Mesothelial cell of epicardium (in vitro differentiated cells): ENCODE measurements at regions not wholly inside any gene's neighbourhood (a gene's known extent, or its start where the extent isn't known, plus 50 kb on each side); places are given as distances from the start of the nearest gene placed in this dataset.

Source experiments
- DNase-seq, 2 experiments: peaks; one replicate each; pipeline ENCODE4 v3.0.0; 2021; ENCODE audit warnings: low spot score in 2 of 2; ENCODE audit not compliant: unreplicated experiment in 2 of 2
- H3K27ac Mint-ChIP-seq: 2 replicates; pipeline ENCODE4 v1.8.0; 2021; ENCODE audit warnings: mixed read lengths
- H3K27me3 Mint-ChIP-seq: 2 replicates; pipeline ENCODE4 v1.8.0; 2021; ENCODE audit warnings: low read depth, mixed read lengths
- H3K36me3 Mint-ChIP-seq: 2 replicates; pipeline ENCODE4 v1.8.0; 2021; ENCODE audit warnings: mixed read lengths
- H3K4me1 Mint-ChIP-seq: 2 replicates; pipeline ENCODE4 v1.8.0; 2021; ENCODE audit warnings: mixed read lengths
- H3K4me3 Mint-ChIP-seq: 2 replicates; pipeline ENCODE4 v1.8.0; 2021; ENCODE audit warnings: mild to moderate bottlenecking, moderate library complexity, mixed read lengths
- H3K9me3 Mint-ChIP-seq: 2 replicates; pipeline ENCODE4 v1.8.0; 2021; ENCODE audit warnings: mixed read lengths
- CTCF ChIP-seq: fragments of 200-600 bp; sonication (generic); IDR thresholded peaks from one replicate; pipeline ENCODE4 v1.5.0; 2021; ENCODE audit warnings: antibody characterized with exemption; ENCODE audit not compliant: unreplicated experiment

- DNase-seq: no peak
- H3K27me3 Mint-ChIP-seq: no peaks in the 10 kb centered on the region
- no peaks in the 10 kb centered on the region for H3K4me1 Mint-ChIP-seq
- H3K9me3 Mint-ChIP-seq: no peaks in the 10 kb centered on the region
- H3K36me3 Mint-ChIP-seq: no peaks in the 10 kb centered on the region
- H3K4me3 Mint-ChIP-seq: no peak overlapping the region
- no peak for TF ChIP-seq CTCF
- H3K27ac Mint-ChIP-seq: no peak overlapping the region
Measured at GRCh38 chr2:122078451-122078850, 323.0 kb downstream of the TSN start.

DNA sequence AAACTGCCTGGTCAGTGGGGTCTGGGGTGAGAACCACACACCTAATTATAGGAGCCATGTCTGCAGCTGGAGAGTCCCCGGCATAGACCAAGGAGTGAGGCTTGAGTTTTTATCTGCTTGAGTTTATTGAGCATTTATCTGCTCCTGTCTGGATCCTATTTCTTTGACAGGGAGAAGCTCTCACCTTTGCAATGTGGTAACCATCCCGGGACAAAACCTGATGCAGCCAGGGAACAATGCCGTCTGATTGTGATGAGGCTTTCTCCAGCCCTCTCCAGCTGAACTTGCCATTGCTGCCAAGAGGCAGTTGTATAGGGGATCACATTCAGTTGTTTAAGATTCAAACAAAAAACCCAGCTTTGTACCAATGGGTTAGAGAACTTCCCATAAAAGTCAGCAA lies 324.4 kb downstream of the TSN start:
- Mint-ChIP-seq H3K27ac (no peak overlapping the region), H3K27me3 (peaks cover 4% of the 10 kb centered on the region), H3K4me1 (no peaks in the 10 kb centered on the region), H3K9me3 (no peaks in the 10 kb centered on the region), H3K4me3 (no peak overlapping the region), H3K36me3 (no peaks in the 10 kb centered on the region)
- DNase-seq: no peak
- no peak for TF ChIP-seq CTCF

- Mint-ChIP-seq H3K4me3 (no peak overlapping the region), H3K4me1 (no peaks in the 10 kb centered on the region), H3K27ac (no peak overlapping the region), H3K36me3 (no peaks in the 10 kb centered on the region), H3K27me3 (peaks cover 6% of the 10 kb centered on the region), H3K9me3 (no peaks in the 10 kb centered on the region)
- no peak for DNase-seq
- no peak for TF ChIP-seq CTCF
Measured at GRCh38 chr2:122080316-122080715, 324.9 kb downstream of the TSN start.

GRCh38 chr2:122080871-122081270 lies 325.4 kb downstream of the TSN start:
- H3K4me1 Mint-ChIP-seq: no peaks in the 10 kb centered on the region

GRCh38 chr2:122081751-122082150 lies 326.3 kb downstream of the TSN start:
- DNase-seq: no peak
- Mint-ChIP-seq H3K36me3 (no peaks in the 10 kb centered on the region), H3K27me3 (peaks cover 11% of the 10 kb centered on the region), H3K9me3 (peaks cover 3% of the 10 kb centered on the region), H3K27ac (no peak overlapping the region), H3K4me1 (no peaks in the 10 kb centered on the region), H3K4me3 (no peak overlapping the region)
- no peak for TF ChIP-seq CTCF

More at GRCh38 chr2:122080871-122081270, 325.4 kb downstream of the TSN start:
- TF ChIP-seq CTCF: no peak
- Mint-ChIP-seq H3K4me3 (no peak overlapping the region), H3K9me3 (no peaks in the 10 kb centered on the region), H3K36me3 (no peaks in the 10 kb centered on the region), H3K27ac (no peak overlapping the region), H3K27me3 (peaks cover 6% of the 10 kb centered on the region)
- no peak for DNase-seq
